IMR-90 (cell line): ENCODE measurements at regions not wholly inside any gene's neighbourhood (a gene's known extent, or its start where the extent isn't known, plus 50 kb on each side); places are given as distances from the start of the nearest gene placed in this dataset.

Experiments
- ATAC-seq: fragments of 200-7000 bp; cut with Tn5 transposase; 2 replicates; pipeline ENCODE4 v1.9.1; 2020; ENCODE audit warnings: low read depth, mild to moderate bottlenecking, moderate library complexity
- BruUV-seq: library from RNA; stranded (reverse); fragments of 400-500 nt; replicated peaks from 2 replicates; lab custom pipeline; 2021; lab: Mats Ljungman, UMichigan
- CTCF ChIA-PET: fragments of 300-600 bp; formaldehyde crosslinking; extraction: SDS; loops from one replicate; lab custom pipeline; 2021; ENCODE audit warnings: antibody characterized with exemption; lab: Yijun Ruan, JAX
- POLR2A ChIA-PET: fragments of 300-600 bp; sonication (Branson Sonifier 250); formaldehyde crosslinking; loops from one replicate; lab custom pipeline; 2022; ENCODE audit warnings: antibody characterized with exemption; ENCODE audit not compliant: unreplicated experiment; lab: Charles Lee
- DNase-seq: peaks from one replicate; pipeline ENCODE4 v3.0.0; 2013
- H2AFZ ChIP-seq: replicated peaks from 2 replicates; pipeline ENCODE3; 2013; ENCODE audit warnings: low read length, mild to moderate bottlenecking; ENCODE audit not compliant: poor library complexity
- H2AK5ac ChIP-seq: 2 replicates; pipeline ENCODE4 v1.6.1; 2013; ENCODE audit warnings: low read depth, low read length, inconsistent platforms
- H2AK9ac ChIP-seq: replicated peaks from 2 replicates; pipeline ENCODE3; 2013; ENCODE audit warnings: mild to moderate bottlenecking, low read depth, low read length, moderate library complexity; ENCODE audit not compliant: poor library complexity
- H2BK120ac ChIP-seq: 2 replicates; pipeline ENCODE4 v1.6.1; 2013; ENCODE audit warnings: low read depth, low read length, inconsistent platforms
- H2BK15ac ChIP-seq: 3 replicates; pipeline ENCODE4 v1.6.1; 2013; ENCODE audit warnings: low read depth, low read length, inconsistent platforms
- H2BK20ac ChIP-seq: 2 replicates; pipeline ENCODE4 v1.6.1; 2013; ENCODE audit warnings: low read depth, mild to moderate bottlenecking, inconsistent platforms, low read length, moderate library complexity
- H2BK5ac ChIP-seq: 2 replicates; pipeline ENCODE4 v1.6.1; 2013; ENCODE audit warnings: mild to moderate bottlenecking, low read depth, low read length, inconsistent platforms; ENCODE audit not compliant: poor library complexity, severe bottlenecking
- H3K14ac ChIP-seq: replicated peaks from 2 replicates; pipeline ENCODE4 v1.6.1; 2013; ENCODE audit warnings: low read depth, low read length, inconsistent platforms
- H3K18ac ChIP-seq: 2 replicates; pipeline ENCODE4 v1.6.1; 2013; ENCODE audit warnings: low read depth, low read length, control low read depth
- H3K23ac ChIP-seq: 2 replicates; pipeline ENCODE4 v1.6.1; 2013; ENCODE audit warnings: low read depth, low read length, inconsistent platforms
- H3K27ac ChIP-seq: 2 replicates; pipeline ENCODE4 v1.5.1; 2013; ENCODE audit warnings: mild to moderate bottlenecking, control low read depth, low read length; ENCODE audit not compliant: insufficient read depth
- H3K27me3 ChIP-seq: 2 replicates; pipeline ENCODE4 v1.6.1; 2013; ENCODE audit warnings: low read length; ENCODE audit not compliant: control insufficient read depth, insufficient read depth
- H3K36me3 ChIP-seq: 2 replicates; pipeline ENCODE4 v1.6.1; 2013; ENCODE audit warnings: low read length, mixed read lengths; ENCODE audit not compliant: control insufficient read depth, insufficient read depth
- H3K4ac ChIP-seq: 2 replicates; pipeline ENCODE4 v1.6.1; 2013; ENCODE audit warnings: low read depth, low read length, inconsistent platforms
- H3K4me1 ChIP-seq: 2 replicates; pipeline ENCODE4 v1.6.1; 2013; ENCODE audit warnings: low read length, mixed read lengths; ENCODE audit not compliant: control insufficient read depth, insufficient read depth
- H3K4me2 ChIP-seq: 2 replicates; pipeline ENCODE4 v1.6.1; 2013; ENCODE audit warnings: low read depth, mild to moderate bottlenecking, control low read depth, low read length, moderate library complexity
- H3K4me3 ChIP-seq: 2 replicates; pipeline ENCODE4 v1.5.1; 2013; ENCODE audit warnings: low read depth, mild to moderate bottlenecking, control low read depth, low read length, moderate library complexity; ENCODE audit not compliant: insufficient read depth
- H3K56ac ChIP-seq: 2 replicates; pipeline ENCODE4 v1.6.1; 2013; ENCODE audit warnings: low read length, inconsistent platforms; ENCODE audit not compliant: insufficient read depth; ENCODE audit errors: extremely low read depth
- H3K79me1 ChIP-seq, 2 experiments: 2 replicates each; pipeline ENCODE4 v1.6.1; 2013; ENCODE audit warnings: low read length in 2 of 2, inconsistent platforms in 1 of 2, low read depth in 1 of 2
- H3K9ac ChIP-seq: 2 replicates; pipeline ENCODE4 v1.6.1; 2013; ENCODE audit warnings: low read depth, low read length, control low read depth
- H3K9me1 ChIP-seq: 2 replicates; pipeline ENCODE4 v1.6.1; 2013; ENCODE audit warnings: low read length, inconsistent platforms; ENCODE audit not compliant: insufficient read depth
- H3K9me3 ChIP-seq: 2 replicates; pipeline ENCODE4 v1.6.1; 2013; ENCODE audit warnings: low read length; ENCODE audit not compliant: control insufficient read depth, insufficient read depth
- H4K20me1 ChIP-seq: 2 replicates; pipeline ENCODE4 v1.6.1; 2013; ENCODE audit warnings: low read length, inconsistent platforms; ENCODE audit not compliant: insufficient read depth
- H4K5ac ChIP-seq: 2 replicates; pipeline ENCODE4 v1.6.1; 2013; ENCODE audit warnings: mild to moderate bottlenecking, low read depth, low read length, control low read depth
- H4K8ac ChIP-seq, 2 experiments: 2 replicates each; pipeline ENCODE4 v1.6.1; 2013; ENCODE audit warnings: low read depth in 2 of 2, low read length in 2 of 2, control low read depth in 1 of 2, inconsistent platforms in 1 of 2
- H4K91ac ChIP-seq: 2 replicates; pipeline ENCODE4 v1.6.1; 2013; ENCODE audit warnings: low read depth, low read length, inconsistent platforms; ENCODE audit not compliant: insufficient read depth
- BHLHE40 ChIP-seq: fragments of 150-350 bp; IDR thresholded peaks from 2 replicates; pipeline ENCODE4 v1.6.1; 2016; ENCODE audit warnings: mild to moderate bottlenecking, low read depth, low read length
- CEBPB ChIP-seq: IDR thresholded peaks from 2 replicates; pipeline ENCODE4 v1.6.1; 2012; ENCODE audit warnings: low read depth, low read length, improper control_type of control experiment
- CHD1 ChIP-seq: IDR thresholded peaks from 2 replicates; pipeline ENCODE4 v1.6.1; 2012; ENCODE audit warnings: low read depth, low read length, improper control_type of control experiment
- CTCF ChIP-seq: conservative IDR thresholded peaks from 2 replicates; pipeline ENCODE4 v1.5.1; 2012; ENCODE audit warnings: mild to moderate bottlenecking, low read depth, low read length, improper control_type of control experiment
- ELK1 ChIP-seq: fragments of 150-350 bp; IDR thresholded peaks from 2 replicates; pipeline ENCODE4 v1.6.1; 2016; ENCODE audit warnings: low read depth, mild to moderate bottlenecking, low read length, moderate library complexity, borderline replicate concordance
- FOS ChIP-seq: fragments of 150-350 bp; IDR thresholded peaks from 2 replicates; pipeline ENCODE4 v1.6.1; 2016; ENCODE audit warnings: low read depth, low read length
- MAFK ChIP-seq: IDR thresholded peaks from 2 replicates; pipeline ENCODE4 v1.6.1; 2012; ENCODE audit warnings: low read depth, low read length, improper control_type of control experiment
- MAZ ChIP-seq: IDR thresholded peaks from 2 replicates; pipeline ENCODE4 v1.6.1; 2012; ENCODE audit warnings: low read depth, mild to moderate bottlenecking, low read length, improper control_type of control experiment, moderate library complexity, borderline replicate concordance
- MXI1 ChIP-seq: IDR thresholded peaks from 2 replicates; pipeline ENCODE4 v1.6.1; 2012; ENCODE audit warnings: low read depth, mild to moderate bottlenecking, low read length, moderate library complexity, borderline replicate concordance
- NFE2L2 ChIP-seq: fragments of 150-350 bp; IDR thresholded peaks from 2 replicates; pipeline ENCODE4 v1.6.1; 2016; ENCODE audit warnings: low read depth, mild to moderate bottlenecking, low read length
- POLR2A ChIP-seq: IDR thresholded peaks from 2 replicates; pipeline ENCODE4 v1.6.1; 2012; ENCODE audit warnings: mild to moderate bottlenecking, low read depth, low read length
- RAD21 ChIP-seq: IDR thresholded peaks from 2 replicates; pipeline ENCODE4 v1.6.1; 2012; ENCODE audit warnings: low read length, improper control_type of control experiment
- RCOR1 ChIP-seq: IDR thresholded peaks from 2 replicates; pipeline ENCODE4 v1.6.1; 2012; ENCODE audit warnings: mild to moderate bottlenecking, low read length, improper control_type of control experiment; ENCODE audit not compliant: insufficient replicate concordance
- RFX5 ChIP-seq: IDR thresholded peaks from 2 replicates; pipeline ENCODE4 v1.8.0; 2012; ENCODE audit warnings: low read depth, mild to moderate bottlenecking, low read length, moderate library complexity
- SMC3 ChIP-seq: fragments of 150-350 bp; IDR thresholded peaks from 2 replicates; pipeline ENCODE4 v1.6.1; 2016; ENCODE audit warnings: low read depth, mild to moderate bottlenecking, antibody characterized with exemption, low read length, moderate library complexity
- USF2 ChIP-seq: fragments of 150-350 bp; IDR thresholded peaks from 2 replicates; pipeline ENCODE4 v1.6.1; 2017; ENCODE audit warnings: mild to moderate bottlenecking, antibody characterized with exemption, low read length, low read depth
- WGBS, 2 experiments: methylation state at CpG; one replicate each; pipeline versions ENCODE4 v1.1.5 to v1.1.7; 2013; ENCODE audit warnings: missing lambda C conversion rate in 2 of 2; ENCODE audit not compliant: insufficient read length in 1 of 2; ENCODE audit errors: extremely low coverage in 2 of 2; 5-methylcytosine and 5-hydroxymethylcytosine counted together
- dilution Hi-C: fragments of 300-500 bp; cut with HindIII; formaldehyde crosslinking; loops from one replicate; pipeline ENCODE4 v1.14.3; 2018; ENCODE audit warnings: low sequenced_read_pairs; ENCODE audit not compliant: unreplicated experiment
- in situ Hi-C: fragments of 300-500 bp; cut with MboI; formaldehyde crosslinking; loops from 3 replicates; pipeline ENCODE4 v1.14.3; 2019; ENCODE audit warnings: low sequenced_read_pairs, inconsistent platforms, mixed read lengths
- intact Hi-C: fragments of 100-400 bp; cut with micrococcal nuclease; formaldehyde crosslinking; loops from 2 replicates; pipeline ENCODE4 v1.10.0; 2022

GRCh38 chr2:217585362-217585761 lies 417.4 kb downstream of the TNS1 start:
- Histone ChIP-seq H3K4me2 (no peak overlapping the region), H4K8ac (no peak overlapping the region), H2BK120ac (no peak overlapping the region), H2BK15ac (no peak overlapping the region), H2BK20ac (no peak overlapping the region), H2AFZ (no peak overlapping the region), H3K14ac (no peak overlapping the region), H2BK5ac (no peak overlapping the region), H3K9me1 (no peaks in the 10 kb centered on the region), H3K9me3 (no peaks in the 10 kb centered on the region), H4K91ac (no peak overlapping the region), H3K27me3 (peaks cover 35% of the 10 kb centered on the region), H3K23ac (no peak overlapping the region), H4K5ac (no peak overlapping the region), H3K36me3 (no peaks in the 10 kb centered on the region), H3K27ac (no peak overlapping the region), H3K79me1 (no peaks in the 10 kb centered on the region), H3K4me3 (no peak overlapping the region), H3K4me1 (no peaks in the 10 kb centered on the region), H3K4ac (no peak overlapping the region), H3K56ac (no peak overlapping the region), H3K9ac (no peak overlapping the region), H2AK9ac (no peak overlapping the region), H2AK5ac (no peak overlapping the region), H4K20me1 (no peaks in the 10 kb centered on the region), H3K18ac (no peak overlapping the region)
- ChIA-PET POLR2A (no interaction called here), CTCF (no interaction called here)
- BruUV-seq, result no TSS peak
- WGBS, 2 experiments, result no CpG with 5 or more reads among the region's 3 CpGs
- dilution Hi-C loops (no loop called here), intact Hi-C loops (no loop called here), in situ Hi-C loops (no loop called here)
- DNase-seq, result no peak
- ATAC-seq, result no peak
- no peak for TF ChIP-seq BHLHE40
- no peak for TF ChIP-seq CHD1
- no peak for TF ChIP-seq NFE2L2
- TF ChIP-seq ELK1, result no peak
- no peak for TF ChIP-seq FOS
- TF ChIP-seq RCOR1, result no peak
- TF ChIP-seq SMC3, result no peak
- no peak for TF ChIP-seq POLR2A
- no peak for TF ChIP-seq RAD21
- no peak for TF ChIP-seq MAFK
- no peak for TF ChIP-seq MXI1
- no peak for TF ChIP-seq CEBPB
- TF ChIP-seq MAZ, result no peak
- no peak for TF ChIP-seq USF2
- no peak for TF ChIP-seq CTCF
- no peak for TF ChIP-seq RFX5
